Activated naive CD8-positive, alpha-beta T cell treated with anti-CD3 and anti-CD28 coated beads, Interleukin-2, amount 10 ng/mL, durations not matched to agents 7 days and 5 days (primary cell): ENCODE measurements at regions not wholly inside any gene's neighbourhood (a gene's known extent, or its start where the extent isn't known, plus 50 kb on each side); places are given as distances from the start of the nearest gene placed in this dataset.
A peak's percentile ranks its signal among the peaks of the same experiment; 100 is the strongest.

Experiments used
- ATAC-seq: fragments of 150-1000 bp; cut with Tn5 transposase; one replicate; pipeline ENCODE4 v1.10.0; 2021; ENCODE audit warnings: low read depth, moderate library complexity
- POLR2A ChIA-PET: fragments of 350-600 bp; sonication (Branson Sonifier 250); formaldehyde crosslinking; loops from one replicate; lab custom pipeline; 2021; ENCODE audit warnings: antibody characterized with exemption; lab: Charles Lee
- DNase-seq: peaks from one replicate; pipeline ENCODE4 v3.0.0; 2021
- H3K27ac Mint-ChIP-seq: one replicate; pipeline ENCODE4 v1.8.0; 2022; ENCODE audit warnings: mild to moderate bottlenecking, mixed read lengths
- H3K27me3 Mint-ChIP-seq: one replicate; pipeline ENCODE4 v1.8.0; 2022; ENCODE audit warnings: mild to moderate bottlenecking, moderate library complexity, mixed read lengths
- H3K36me3 Mint-ChIP-seq: one replicate; pipeline ENCODE4 v1.8.0; 2021; ENCODE audit warnings: mild to moderate bottlenecking, mixed read lengths
- H3K4me1 Mint-ChIP-seq: one replicate; pipeline ENCODE4 v1.8.0; 2021; ENCODE audit warnings: mixed read lengths
- H3K4me3 Mint-ChIP-seq: one replicate; pipeline ENCODE4 v1.8.0; 2022; ENCODE audit warnings: mild to moderate bottlenecking, moderate library complexity, mixed read lengths
- H3K9me3 Mint-ChIP-seq: one replicate; pipeline ENCODE4 v1.8.0; 2021; ENCODE audit warnings: mixed read lengths

GRCh38 chr10:110431659-110432058, 66.0 kb upstream of the DUSP5 start:
- ATAC-seq (no peak), DNase-seq (peak; percentile 10)
- Mint-ChIP-seq H3K27ac (no peak overlapping the region), H3K36me3 (no peaks in the 10 kb centered on the region), H3K4me3 (no peak overlapping the region), H3K27me3 (peaks cover 7% of the 10 kb centered on the region), H3K4me1 (peaks cover 12% of the 10 kb centered on the region), H3K9me3 (peaks cover 3% of the 10 kb centered on the region)
- POLR2A ChIA-PET = interaction anchor here (1.1 kb wide), 1 partner anchor 9 kb away, joined by 3 read pairs; no protein-coding TSS in a partner anchor

- DNase-seq (peak; percentile 9), ATAC-seq (no peak)
- H3K36me3 Mint-ChIP-seq = no peaks in the 10 kb centered on the region
- no peak overlapping the region for H3K27ac Mint-ChIP-seq
- H3K4me1 Mint-ChIP-seq = peaks cover 10% of the 10 kb centered on the region
- POLR2A ChIA-PET = interaction anchor here (1.1 kb wide), 1 partner anchor 10 kb away, joined by 3 read pairs; no protein-coding TSS in a partner anchor
- peaks cover 3% of the 10 kb centered on the region for H3K9me3 Mint-ChIP-seq
- H3K4me3 Mint-ChIP-seq = no peak overlapping the region
- H3K27me3 Mint-ChIP-seq = peaks cover 7% of the 10 kb centered on the region
Measured at GRCh38 chr10:110432084-110432483, 65.6 kb upstream of the DUSP5 start.

GRCh38 chr10:110432814-110433565, 64.7 kb upstream of the DUSP5 start:
- POLR2A ChIA-PET = no interaction called here

GRCh38 chr10:110433740-110434139, 64.0 kb upstream of the DUSP5 start:
- POLR2A ChIA-PET = no interaction called here
- Mint-ChIP-seq H3K27me3 (peaks cover 7% of the 10 kb centered on the region), H3K36me3 (no peaks in the 10 kb centered on the region), H3K4me3 (no peak overlapping the region), H3K4me1 (peaks cover 10% of the 10 kb centered on the region), H3K9me3 (peaks cover 3% of the 10 kb centered on the region), H3K27ac (no peak overlapping the region)
- no peak for ATAC-seq
- DNase-seq = no peak

More at GRCh38 chr10:110432814-110433565, 64.7 kb upstream of the DUSP5 start:
- no peaks in the 10 kb centered on the region for H3K36me3 Mint-ChIP-seq
- peaks cover 7% of the 10 kb centered on the region for H3K27me3 Mint-ChIP-seq
- DNase-seq = no peak
- H3K4me1 Mint-ChIP-seq = peaks cover 10% of the 10 kb centered on the region
- peaks cover 3% of the 10 kb centered on the region for H3K9me3 Mint-ChIP-seq
- ATAC-seq = no peak
- H3K27ac Mint-ChIP-seq = no peak overlapping the region
- no peak overlapping the region for H3K4me3 Mint-ChIP-seq

GRCh38 chr10:110434489-110435096, 63.1 kb upstream of the DUSP5 start:
- Mint-ChIP-seq H3K9me3 (peaks cover 3% of the 10 kb centered on the region), H3K4me3 (no peak overlapping the region), H3K36me3 (no peaks in the 10 kb centered on the region), H3K4me1 (peaks cover 8% of the 10 kb centered on the region), H3K27me3 (peaks cover 3% of the 10 kb centered on the region), H3K27ac (no peak overlapping the region)
- DNase-seq (no peak), ATAC-seq (no peak)
- POLR2A ChIA-PET = no interaction called here

- peaks cover 2% of the 10 kb centered on the region for H3K27me3 Mint-ChIP-seq
- no peak overlapping the region for H3K4me3 Mint-ChIP-seq
- peaks cover 7% of the 10 kb centered on the region for H3K4me1 Mint-ChIP-seq
- DNase-seq (peak; percentile 2), ATAC-seq (no peak)
- POLR2A ChIA-PET = no interaction called here
- H3K9me3 Mint-ChIP-seq = peaks cover 3% of the 10 kb centered on the region
- no peaks in the 10 kb centered on the region for H3K36me3 Mint-ChIP-seq
- H3K27ac Mint-ChIP-seq = no peak overlapping the region
Measured at GRCh38 chr10:110436554-110437350, 61.0 kb upstream of the DUSP5 start.

GRCh38 chr10:110437351-110437605, 60.4 kb upstream of the DUSP5 start:
- Mint-ChIP-seq H3K4me3 (no peak overlapping the region), H3K27me3 (peaks cover 2% of the 10 kb centered on the region), H3K36me3 (no peaks in the 10 kb centered on the region), H3K4me1 (peaks cover 7% of the 10 kb centered on the region), H3K27ac (no peak overlapping the region), H3K9me3 (peaks cover 3% of the 10 kb centered on the region)
- POLR2A ChIA-PET = no interaction called here
- no peak for ATAC-seq
- no peak for DNase-seq

GRCh38 chr10:110437761-110438341, 59.9 kb upstream of the DUSP5 start:
- Mint-ChIP-seq H3K4me1 (peaks cover 7% of the 10 kb centered on the region), H3K27ac (no peak overlapping the region), H3K4me3 (no peak overlapping the region), H3K9me3 (peaks cover 3% of the 10 kb centered on the region), H3K27me3 (peaks cover 2% of the 10 kb centered on the region), H3K36me3 (no peaks in the 10 kb centered on the region)
- no peak for DNase-seq
- ATAC-seq = no peak
- POLR2A ChIA-PET = no interaction called here

- Mint-ChIP-seq H3K27ac (no peak overlapping the region), H3K27me3 (peaks cover 9% of the 10 kb centered on the region), H3K36me3 (no peaks in the 10 kb centered on the region), H3K4me1 (peaks cover 13% of the 10 kb centered on the region), H3K9me3 (no peaks in the 10 kb centered on the region), H3K4me3 (no peak overlapping the region)
- POLR2A ChIA-PET = no interaction called here
- DNase-seq = no peak
- ATAC-seq = no peak
Measured at GRCh38 chr10:110442746-110443145, 55.0 kb upstream of the DUSP5 start.

GRCh38 chr10:110443239-110444003, 54.3 kb upstream of the DUSP5 start:
- POLR2A ChIA-PET = no interaction called here
- H3K36me3 Mint-ChIP-seq = no peaks in the 10 kb centered on the region
- H3K27ac Mint-ChIP-seq = no peak overlapping the region
- H3K4me3 Mint-ChIP-seq = no peak overlapping the region
- no peaks in the 10 kb centered on the region for H3K9me3 Mint-ChIP-seq
- DNase-seq (no peak), ATAC-seq (no peak)
- peaks cover 15% of the 10 kb centered on the region for H3K4me1 Mint-ChIP-seq
- H3K27me3 Mint-ChIP-seq = peaks cover 9% of the 10 kb centered on the region

- H3K9me3 Mint-ChIP-seq = peaks cover under 1% of the 10 kb centered on the region
Measured at GRCh38 chr10:110444004-110444337, 53.7 kb upstream of the DUSP5 start.

GRCh38 chr10:110445871-110446270, 51.8 kb upstream of the DUSP5 start:
- POLR2A ChIA-PET = no interaction called here
- ATAC-seq (no peak), DNase-seq (no peak)
- Mint-ChIP-seq H3K27ac (no peak overlapping the region), H3K27me3 (peaks cover 26% of the 10 kb centered on the region), H3K4me3 (no peak overlapping the region), H3K9me3 (peaks cover 2% of the 10 kb centered on the region), H3K4me1 (peaks cover 23% of the 10 kb centered on the region), H3K36me3 (peaks cover 4% of the 10 kb centered on the region)

More at GRCh38 chr10:110444004-110444337, 53.7 kb upstream of the DUSP5 start:
- Mint-ChIP-seq H3K4me3 (no peak overlapping the region), H3K27ac (no peak overlapping the region), H3K27me3 (peaks cover 11% of the 10 kb centered on the region), H3K4me1 (peaks cover 20% of the 10 kb centered on the region), H3K36me3 (peaks cover 2% of the 10 kb centered on the region)
- POLR2A ChIA-PET = no interaction called here
- ATAC-seq = no peak
- no peak for DNase-seq

GRCh38 chr10:110446277-110446676, 51.4 kb upstream of the DUSP5 start:
- DNase-seq = no peak
- POLR2A ChIA-PET = no interaction called here
- Mint-ChIP-seq H3K4me3 (no peak overlapping the region), H3K27ac (no peak overlapping the region), H3K27me3 (peaks cover 30% of the 10 kb centered on the region), H3K4me1 (peaks cover 23% of the 10 kb centered on the region), H3K36me3 (peaks cover 6% of the 10 kb centered on the region), H3K9me3 (peaks cover 2% of the 10 kb centered on the region)
- no peak for ATAC-seq
